CD4-positive, alpha-beta memory T cell (primary cell): ENCODE measurements at regions not wholly inside any gene's neighbourhood (a gene's known extent, or its start where the extent isn't known, plus 50 kb on each side); places are given as distances from the start of the nearest gene placed in this dataset.

Experiments
- CTCF ChIA-PET: fragments of 350-600 bp; sonication (Branson Sonifier 250); formaldehyde crosslinking; loops from one replicate; lab custom pipeline; 2021; ENCODE audit warnings: inconsistent platforms; ENCODE audit not compliant: partially characterized antibody; lab: Charles Lee
- POLR2A ChIA-PET: fragments of 350-600 bp; sonication (Branson Sonifier 250); formaldehyde crosslinking; loops from one replicate; lab custom pipeline; 2021; ENCODE audit not compliant: partially characterized antibody; lab: Charles Lee
- DNase-seq, 5 donors: peaks; one replicate each; pipeline versions ENCODE4 v3.0.0 to v3.0.0-alpha.2; 2020 to 2022; ENCODE audit warnings: mixed read lengths in 1 of 5
- H3K27ac ChIP-seq: one replicate; pipeline ENCODE4 v1.7.0; 2013; ENCODE audit warnings: low read depth, low read length
- H3K27me3 ChIP-seq: 2 replicates; pipeline ENCODE4 v1.7.0; 2013; ENCODE audit warnings: mild to moderate bottlenecking, low read length, moderate library complexity; ENCODE audit not compliant: insufficient read depth
- H3K36me3 ChIP-seq: 2 replicates; pipeline ENCODE4 v1.7.0; 2013; ENCODE audit warnings: mild to moderate bottlenecking, low read length, moderate library complexity; ENCODE audit not compliant: insufficient read depth
- H3K4me1 ChIP-seq: 2 replicates; pipeline ENCODE4 v1.7.0; 2013; ENCODE audit warnings: mild to moderate bottlenecking, low read length, moderate library complexity; ENCODE audit not compliant: insufficient read depth
- H3K4me3 ChIP-seq, 2 donors: one replicate each; pipeline ENCODE4 v1.7.0; 2013; ENCODE audit warnings: low read length in 2 of 2, mild to moderate bottlenecking in 1 of 2
- H3K9me3 ChIP-seq, 2 donors: one replicate each; pipeline ENCODE4 v1.7.0; 2013; ENCODE audit warnings: low read length in 2 of 2, control low read depth in 1 of 2; ENCODE audit not compliant: control insufficient read depth in 1 of 2
- H3K27ac Mint-ChIP-seq, 7 donors: one replicate each; pipeline ENCODE4 v1.8.0; 2020 to 2021; ENCODE audit warnings: mixed read lengths in 7 of 7, mild to moderate bottlenecking in 6 of 7, inconsistent platforms in 3 of 7, moderate library complexity in 3 of 7
- H3K27me3 Mint-ChIP-seq, 2 donors: one replicate each; pipeline ENCODE4 v1.8.0; 2020 to 2021; ENCODE audit warnings: mixed read lengths in 2 of 2
- H3K36me3 Mint-ChIP-seq, 2 donors: one replicate each; pipeline ENCODE4 v1.8.0; 2020 to 2021; ENCODE audit warnings: mixed read lengths in 2 of 2, inconsistent platforms in 1 of 2, mild to moderate bottlenecking in 1 of 2
- H3K4me1 Mint-ChIP-seq, 4 donors: one replicate each; pipeline ENCODE4 v1.8.0; 2020 to 2021; ENCODE audit warnings: mixed read lengths in 4 of 4, mild to moderate bottlenecking in 1 of 4
- H3K4me3 Mint-ChIP-seq, 8 donors: one replicate each; pipeline ENCODE4 v1.8.0; 2020 to 2021; ENCODE audit warnings: mixed read lengths in 8 of 8, mild to moderate bottlenecking in 7 of 8, moderate library complexity in 6 of 8, inconsistent platforms in 3 of 8
- H3K9me3 Mint-ChIP-seq, 8 donors: one replicate each; pipeline ENCODE4 v1.8.0; 2020 to 2021; ENCODE audit warnings: mixed read lengths in 8 of 8, mild to moderate bottlenecking in 5 of 8, inconsistent platforms in 3 of 8, moderate library complexity in 1 of 8
- intact Hi-C: fragments of 100-400 bp; cut with micrococcal nuclease; formaldehyde crosslinking; loops from one replicate; pipeline ENCODE4 v1.15.1; 2023

- intact Hi-C loops, result no loop called here
- POLR2A ChIA-PET, result no interaction called here
- CTCF ChIA-PET, result no interaction called here
These were observed 557.2 kb upstream of the JAG1 start for GRCh38 chr20:11230999-11231398.

DNA sequence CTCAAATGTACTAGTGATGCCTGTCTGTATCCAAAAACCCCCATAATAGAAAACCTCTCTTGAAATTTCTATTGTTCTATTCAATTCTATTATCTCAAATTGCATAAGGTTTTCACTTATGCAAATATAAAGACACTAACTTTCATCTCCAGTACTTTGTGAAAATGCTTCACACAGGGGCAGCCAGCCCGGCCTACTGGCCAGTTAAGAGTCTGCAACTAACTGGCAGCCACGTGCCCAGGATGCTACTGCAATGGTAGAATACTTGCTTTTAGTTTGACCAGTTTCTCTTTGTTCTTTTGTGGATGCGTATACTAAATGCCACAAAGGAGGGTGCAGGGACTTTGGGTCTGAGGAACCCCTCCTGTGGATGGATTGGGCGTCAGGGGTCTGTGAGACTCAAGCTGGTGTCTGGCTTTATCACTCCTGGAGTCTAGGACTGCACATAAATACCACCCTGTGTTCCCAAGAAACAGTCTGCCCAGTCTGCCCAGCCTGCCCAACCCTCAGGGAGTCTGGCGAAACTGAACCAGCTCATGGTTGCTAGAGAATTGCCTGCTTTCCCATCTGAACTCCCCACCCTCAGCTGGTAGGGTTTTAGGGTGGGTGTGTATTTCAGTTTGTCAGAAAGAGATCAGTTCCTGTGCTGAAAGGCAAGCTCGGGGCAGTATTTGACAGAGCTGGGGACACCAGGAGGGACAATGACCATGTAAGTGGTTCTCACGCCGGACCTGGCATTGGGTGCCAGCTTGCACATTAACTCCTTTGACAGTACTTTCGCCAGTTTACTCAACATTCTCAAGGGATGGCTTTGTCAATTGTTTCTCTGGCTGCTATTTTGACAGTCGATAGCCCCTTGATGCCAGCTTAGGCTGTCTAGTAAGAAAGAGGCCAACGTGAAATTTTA lies 558.2 kb upstream of the JAG1 start:
- no peak for DNase-seq
- Histone ChIP-seq H3K27ac (no peak overlapping the region), H3K9me3 (no peaks in the 10 kb centered on the region), H3K4me3 (no peak overlapping the region), H3K27me3 (no peaks in the 10 kb centered on the region), H3K36me3 (no peaks in the 10 kb centered on the region), H3K4me1 (no peaks in the 10 kb centered on the region)
- Mint-ChIP-seq H3K4me3 (no peak overlapping the region), H3K27ac (no peak overlapping the region), H3K9me3 (peaks cover 0 to 6% (median 0%) of the 10 kb centered on the region in 8 donors), H3K27me3 (no peaks in the 10 kb centered on the region), H3K36me3 (no peaks in the 10 kb centered on the region), H3K4me1 (no peaks in the 10 kb centered on the region)
- CTCF ChIA-PET, result no interaction called here
- intact Hi-C loops, result no loop called here
- POLR2A ChIA-PET, result no interaction called here

More at GRCh38 chr20:11230999-11231398, 557.2 kb upstream of the JAG1 start:
- Histone ChIP-seq H3K36me3 (no peaks in the 10 kb centered on the region), H3K27me3 (no peaks in the 10 kb centered on the region), H3K27ac (no peak overlapping the region), H3K4me1 (no peaks in the 10 kb centered on the region), H3K9me3 (no peaks in the 10 kb centered on the region), H3K4me3 (no peak overlapping the region)
- no peaks in the 10 kb centered on the region for H3K27me3 Mint-ChIP-seq
- H3K9me3 Mint-ChIP-seq, result peaks cover 0 to 6% (median 0%) of the 10 kb centered on the region in 8 donors
- H3K27ac Mint-ChIP-seq, result no peak overlapping the region
- no peaks in the 10 kb centered on the region for H3K4me1 Mint-ChIP-seq
- DNase-seq, result no peak
- H3K36me3 Mint-ChIP-seq, result no peaks in the 10 kb centered on the region
- H3K4me3 Mint-ChIP-seq, result no peak overlapping the region

- DNase-seq, result no peak
- intact Hi-C loops, result no loop called here
- Mint-ChIP-seq H3K27ac (no peak overlapping the region), H3K4me1 (no peaks in the 10 kb centered on the region), H3K4me3 (no peak overlapping the region), H3K9me3 (peaks cover 0 to 6% (median 0%) of the 10 kb centered on the region in 8 donors), H3K36me3 (no peaks in the 10 kb centered on the region), H3K27me3 (no peaks in the 10 kb centered on the region)
- Histone ChIP-seq H3K4me1 (no peaks in the 10 kb centered on the region), H3K4me3 (no peak overlapping the region), H3K27me3 (no peaks in the 10 kb centered on the region), H3K36me3 (no peaks in the 10 kb centered on the region), H3K27ac (no peak overlapping the region), H3K9me3 (no peaks in the 10 kb centered on the region)
- CTCF ChIA-PET, result no interaction called here
- POLR2A ChIA-PET, result no interaction called here
These were observed 559.1 kb upstream of the JAG1 start for GRCh38 chr20:11232896-11233295.

GRCh38 chr20:11234181-11234580 lies 560.4 kb upstream of the JAG1 start:
- Mint-ChIP-seq H3K9me3 (peaks cover 0 to 7% (median 1%) of the 10 kb centered on the region in 8 donors), H3K36me3 (no peaks in the 10 kb centered on the region), H3K27ac (no peak overlapping the region), H3K27me3 (no peaks in the 10 kb centered on the region), H3K4me3 (no peak overlapping the region), H3K4me1 (no peaks in the 10 kb centered on the region)
- H3K36me3 ChIP-seq, result no peaks in the 10 kb centered on the region
- H3K9me3 ChIP-seq, result no peaks in the 10 kb centered on the region
- no peaks in the 10 kb centered on the region for H3K27me3 ChIP-seq
- no peak overlapping the region for H3K27ac ChIP-seq
- intact Hi-C loops, result no loop called here
- no peaks in the 10 kb centered on the region for H3K4me1 ChIP-seq
- DNase-seq, result no peak
- POLR2A ChIA-PET, result no interaction called here
- CTCF ChIA-PET, result no interaction called here
- H3K4me3 ChIP-seq, result no peak overlapping the region

- H3K27ac Mint-ChIP-seq, result no peak overlapping the region
- no peak for DNase-seq
- H3K4me3 ChIP-seq, result no peak overlapping the region
- H3K9me3 ChIP-seq, result no peaks in the 10 kb centered on the region
- H3K27me3 ChIP-seq, result no peaks in the 10 kb centered on the region
- H3K36me3 ChIP-seq, result no peaks in the 10 kb centered on the region
- no peak overlapping the region for H3K4me3 Mint-ChIP-seq
- no peak overlapping the region for H3K27ac ChIP-seq
- no peaks in the 10 kb centered on the region for H3K4me1 Mint-ChIP-seq
- H3K9me3 Mint-ChIP-seq, result peaks cover 0 to 10% (median 1%) of the 10 kb centered on the region in 8 donors
- intact Hi-C loops, result no loop called here
- CTCF ChIA-PET, result no interaction called here
- POLR2A ChIA-PET, result no interaction called here
- no peaks in the 10 kb centered on the region for H3K36me3 Mint-ChIP-seq
- no peaks in the 10 kb centered on the region for H3K4me1 ChIP-seq
- H3K27me3 Mint-ChIP-seq, result no peaks in the 10 kb centered on the region
These were observed 560.8 kb upstream of the JAG1 start for GRCh38 chr20:11234608-11235007.

GRCh38 chr20:11235058-11235457 lies 561.3 kb upstream of the JAG1 start:
- no peaks in the 10 kb centered on the region for H3K27me3 Mint-ChIP-seq
- Histone ChIP-seq H3K36me3 (no peaks in the 10 kb centered on the region), H3K4me3 (no peak overlapping the region), H3K27me3 (no peaks in the 10 kb centered on the region), H3K27ac (no peak overlapping the region), H3K4me1 (no peaks in the 10 kb centered on the region), H3K9me3 (no peaks in the 10 kb centered on the region)
- ChIA-PET POLR2A (no interaction called here), CTCF (no interaction called here)
- H3K4me1 Mint-ChIP-seq, result no peaks in the 10 kb centered on the region
- no peak overlapping the region for H3K27ac Mint-ChIP-seq
- no peak overlapping the region for H3K4me3 Mint-ChIP-seq
- intact Hi-C loops, result no loop called here
- no peaks in the 10 kb centered on the region for H3K36me3 Mint-ChIP-seq
- H3K9me3 Mint-ChIP-seq, result peaks cover 0 to 10% (median 0%) of the 10 kb centered on the region in 8 donors
- no peak for DNase-seq

GRCh38 chr20:11242320-11242719 lies 568.5 kb upstream of the JAG1 start:
- Mint-ChIP-seq H3K27ac (no peak overlapping the region), H3K4me1 (no peaks in the 10 kb centered on the region), H3K4me3 (no peak overlapping the region), H3K9me3 (peaks cover 0 to 10% (median 4%) of the 10 kb centered on the region in 8 donors), H3K36me3 (no peaks in the 10 kb centered on the region), H3K27me3 (no peaks in the 10 kb centered on the region)
- ChIA-PET CTCF (interaction anchor here (0.9 kb wide), 1 partner anchor 36 kb away, joined by 3 read pairs; no protein-coding TSS in a partner anchor), POLR2A (no interaction called here)
- Histone ChIP-seq H3K4me3 (no peak overlapping the region), H3K36me3 (no peaks in the 10 kb centered on the region), H3K4me1 (no peaks in the 10 kb centered on the region), H3K9me3 (no peaks in the 10 kb centered on the region), H3K27ac (no peak overlapping the region), H3K27me3 (no peaks in the 10 kb centered on the region)
- no peak for DNase-seq
- intact Hi-C loops, result no loop called here
